Transverse colon (tissue), 4 donors: ENCODE measurements at regions not wholly inside any gene's neighbourhood (a gene's known extent, or its start where the extent isn't known, plus 50 kb on each side); places are given as distances from the start of the nearest gene placed in this dataset.

Source experiments
- POLR2A ChIP-seq: fragments of 450-650 bp; IDR thresholded peaks from one replicate; pipeline ENCODE4 v1.6.1; 2016; ENCODE audit warnings: antibody characterized with exemption, mild to moderate bottlenecking, moderate library complexity
- POLR2AphosphoS5 ChIP-seq, 3 donors: sonication (generic); formaldehyde crosslinking; IDR thresholded peaks; one replicate each; pipeline ENCODE4 v1.6.1; 2016; ENCODE audit warnings: antibody characterized with exemption in 3 of 3
- TF ChIP-seq, protein P1 (sequence below), 5 experiments: fragments of 200-600 bp in 3 of 5; fragments of 450-650 bp in 2 of 5; sonication (generic) in 3 of 5; IDR thresholded peaks; 1 replicate in 2 of 5; 2 replicates in 3 of 5; pipeline ENCODE4 v1.5.1; 2016 to 2017; ENCODE audit warnings: antibody characterized with exemption in 5 of 5, inconsistent platforms in 3 of 5, mild to moderate bottlenecking in 2 of 5, moderate library complexity in 1 of 5

DNA sequence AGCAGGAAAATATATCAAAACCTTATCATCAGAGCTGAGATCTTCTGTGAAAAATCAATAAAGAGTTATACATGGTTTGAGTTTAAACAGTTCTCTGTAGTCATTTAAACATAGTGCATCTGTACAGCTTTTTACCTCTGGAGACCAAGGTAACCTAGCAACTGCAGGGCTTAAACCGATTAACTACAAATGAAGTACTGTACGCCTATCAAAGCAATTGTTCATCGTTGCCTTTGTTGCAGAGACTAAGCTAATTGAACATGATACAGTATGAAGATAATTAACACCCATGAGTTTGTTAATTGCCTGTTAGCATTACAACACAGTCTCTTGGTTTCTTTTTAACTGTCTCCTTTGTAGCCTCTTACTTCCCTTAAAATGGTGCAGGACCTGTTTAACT, 147.9 kb downstream of the LNPK start:
- TF ChIP-seq, protein P1, sequence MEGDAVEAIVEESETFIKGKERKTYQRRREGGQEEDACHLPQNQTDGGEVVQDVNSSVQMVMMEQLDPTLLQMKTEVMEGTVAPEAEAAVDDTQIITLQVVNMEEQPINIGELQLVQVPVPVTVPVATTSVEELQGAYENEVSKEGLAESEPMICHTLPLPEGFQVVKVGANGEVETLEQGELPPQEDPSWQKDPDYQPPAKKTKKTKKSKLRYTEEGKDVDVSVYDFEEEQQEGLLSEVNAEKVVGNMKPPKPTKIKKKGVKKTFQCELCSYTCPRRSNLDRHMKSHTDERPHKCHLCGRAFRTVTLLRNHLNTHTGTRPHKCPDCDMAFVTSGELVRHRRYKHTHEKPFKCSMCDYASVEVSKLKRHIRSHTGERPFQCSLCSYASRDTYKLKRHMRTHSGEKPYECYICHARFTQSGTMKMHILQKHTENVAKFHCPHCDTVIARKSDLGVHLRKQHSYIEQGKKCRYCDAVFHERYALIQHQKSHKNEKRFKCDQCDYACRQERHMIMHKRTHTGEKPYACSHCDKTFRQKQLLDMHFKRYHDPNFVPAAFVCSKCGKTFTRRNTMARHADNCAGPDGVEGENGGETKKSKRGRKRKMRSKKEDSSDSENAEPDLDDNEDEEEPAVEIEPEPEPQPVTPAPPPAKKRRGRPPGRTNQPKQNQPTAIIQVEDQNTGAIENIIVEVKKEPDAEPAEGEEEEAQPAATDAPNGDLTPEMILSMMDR (IDR thresholded peaks at IDR 0.05) = no peak
- TF ChIP-seq POLR2A = no peak
- no peak for TF ChIP-seq POLR2AphosphoS5 (IDR thresholded peaks at IDR 0.05)
